ENCODE measurements at regions not wholly inside any gene's neighbourhood (a gene's known extent, or its start where the extent isn't known, plus 50 kb on each side); places are given as distances from the start of the nearest gene placed in this dataset.
"Not testable (repeated sequence)": the region's sequence is repeated elsewhere in the genome, so short reads cannot be mapped to it uniquely, and the experiment has no call there.

DNA sequence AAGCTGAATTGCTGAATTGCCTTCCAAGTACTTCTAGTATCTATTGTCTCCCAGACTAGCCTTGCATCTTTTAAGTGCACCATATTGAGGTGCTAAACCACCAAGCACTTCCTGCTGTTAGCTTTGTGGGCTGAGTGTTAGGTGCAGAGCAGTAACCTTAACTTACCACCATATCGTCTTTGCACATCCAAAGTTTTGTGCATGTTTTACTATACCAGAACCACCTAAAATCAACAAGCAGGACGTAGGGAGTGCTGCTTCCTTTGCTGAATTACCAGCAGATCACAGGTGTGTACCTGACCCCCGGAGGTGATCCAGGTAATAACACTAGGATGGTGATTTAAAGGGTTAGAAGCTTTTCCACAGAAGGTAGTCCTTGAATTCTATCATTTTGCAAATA is 359.9 kb upstream of the HNRNPA3 start:
- no peak for DNase-seq (ENCODE audit: low spot score)

- no peak for DNase-seq (ENCODE audit: low spot score)
Observed at GRCh38 chr2:176854062-176854461, 358.5 kb upstream of the HNRNPA3 start.

DNA sequence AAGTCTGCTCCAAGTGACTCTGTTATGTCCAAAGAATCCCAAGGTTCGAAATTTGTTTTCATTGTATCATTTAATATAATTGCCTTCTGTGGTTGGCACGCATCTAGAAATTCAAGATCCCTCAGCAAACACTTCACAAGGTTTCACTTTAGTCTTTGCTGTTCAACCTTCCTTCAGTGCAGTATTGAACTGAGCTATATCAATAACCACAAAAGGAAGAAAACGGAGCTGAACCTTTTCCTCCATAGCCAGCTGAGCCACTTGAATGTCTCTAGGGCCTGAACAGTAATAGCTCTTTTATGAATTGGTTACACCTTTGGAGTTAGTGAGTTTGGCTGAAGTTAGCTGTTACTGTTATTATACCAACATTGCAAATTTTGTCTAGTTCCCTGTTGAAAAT is 357.7 kb upstream of the HNRNPA3 start:
- DNase-seq (ENCODE audit: low spot score): no peak

GRCh38 chr2:176856683-176857082 is 355.9 kb upstream of the HNRNPA3 start:
- no peak for DNase-seq (ENCODE audit: low spot score)

- no peak for DNase-seq (ENCODE audit: low spot score)
Observed at GRCh38 chr2:176865336-176865735, 347.3 kb upstream of the HNRNPA3 start.

- DNase-seq (ENCODE audit: low spot score): no peak
Observed at GRCh38 chr2:176872406-176872805, 340.2 kb upstream of the HNRNPA3 start.

- DNase-seq (ENCODE audit: low spot score): no peak
Observed at GRCh38 chr2:176873403-176873802, 339.2 kb upstream of the HNRNPA3 start.

DNA sequence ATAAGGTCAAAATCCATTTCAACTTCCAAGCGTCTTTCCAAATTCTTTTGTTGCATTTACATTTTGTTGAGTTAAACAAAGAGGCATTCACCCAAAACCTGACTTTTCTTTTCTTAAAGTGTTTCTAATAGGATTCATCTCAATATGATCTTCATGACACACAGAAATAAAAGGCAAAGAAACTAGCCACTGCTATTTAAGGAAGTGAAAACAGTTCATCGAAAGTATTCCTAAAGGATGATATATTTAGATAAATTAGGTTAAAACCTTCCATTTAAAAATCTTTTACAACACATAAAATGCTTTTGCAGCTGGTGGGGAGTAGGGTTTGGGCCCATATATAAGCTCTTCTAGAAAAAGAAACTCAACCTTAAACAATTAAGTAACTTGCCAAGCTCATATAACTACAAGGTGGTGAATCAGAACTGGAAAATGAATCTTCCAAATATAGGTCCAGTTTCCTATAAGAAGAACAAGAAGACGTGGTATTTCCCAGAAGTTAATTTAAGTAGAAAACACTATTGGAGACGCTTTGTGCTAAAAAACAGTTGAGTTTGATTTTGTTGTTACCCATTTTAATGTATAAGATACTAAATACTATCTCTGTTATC is 336.0 kb upstream of the HNRNPA3 start:
- no peak for DNase-seq (ENCODE audit: low spot score)

GRCh38 chr2:176879426-176879995 is 333.1 kb upstream of the HNRNPA3 start:
- no peak for DNase-seq (ENCODE audit: low spot score)

- DNase-seq (ENCODE audit: low spot score): not testable (repeated sequence)
Observed at GRCh38 chr2:176882045-176882444, 330.5 kb upstream of the HNRNPA3 start.

DNA sequence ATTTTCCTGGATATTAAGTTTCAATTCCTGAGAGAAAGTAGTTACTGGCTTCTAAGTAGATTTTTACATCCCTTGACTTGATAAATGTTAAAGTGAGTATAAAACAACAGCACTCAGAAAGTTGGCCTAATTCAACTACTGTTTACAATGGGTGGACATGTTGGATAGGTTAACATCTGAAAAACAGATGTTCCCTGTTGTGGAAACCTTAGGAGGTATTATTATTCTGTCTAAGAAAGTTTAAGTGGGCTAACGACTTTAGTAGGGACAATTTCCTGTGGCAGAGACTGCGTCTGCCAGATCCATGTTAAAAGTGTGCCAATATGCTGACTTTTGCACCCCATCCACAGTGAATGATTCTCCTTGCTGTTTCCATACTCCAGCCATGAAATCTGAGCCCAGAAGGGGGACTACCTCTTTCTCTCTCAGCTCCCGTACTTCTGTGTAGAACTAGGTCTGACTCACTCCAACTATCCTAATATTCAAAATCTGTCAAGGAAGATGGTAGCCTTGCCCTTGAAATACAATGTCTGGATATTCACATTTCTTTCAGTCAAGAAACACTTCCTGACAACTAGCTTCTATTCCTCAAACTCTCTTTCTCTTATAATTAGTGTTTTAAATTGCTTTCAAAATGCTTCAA is 327.5 kb upstream of the HNRNPA3 start:
- no peak for DNase-seq (ENCODE audit: low spot score)

- DNase-seq (ENCODE audit: low spot score): no peak
Observed at GRCh38 chr2:176885661-176886060, 326.9 kb upstream of the HNRNPA3 start.

DNA sequence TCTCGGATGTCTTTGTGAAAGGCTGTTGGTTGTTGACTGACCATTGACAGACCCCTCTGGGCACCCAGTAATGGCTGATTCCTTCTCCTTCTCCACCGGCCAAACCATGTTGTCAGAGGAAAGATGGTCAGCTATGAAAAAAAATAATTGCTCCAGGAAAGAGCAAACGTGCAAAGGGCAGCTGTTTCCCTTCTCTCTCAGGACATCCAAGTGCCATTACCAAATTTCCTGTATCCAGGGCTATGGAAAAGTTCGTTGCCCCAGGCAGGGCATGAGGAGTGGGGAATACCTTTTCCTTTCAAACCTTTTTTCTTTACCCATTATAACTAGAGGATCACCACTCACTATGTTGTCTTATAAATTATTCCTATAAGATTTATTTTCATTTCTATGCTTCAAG is 321.5 kb upstream of the HNRNPA3 start:
- no peak for DNase-seq (ENCODE audit: low spot score)

- no peak for DNase-seq (ENCODE audit: low spot score)
Observed at GRCh38 chr2:176891857-176892256, 320.7 kb upstream of the HNRNPA3 start.

DNA sequence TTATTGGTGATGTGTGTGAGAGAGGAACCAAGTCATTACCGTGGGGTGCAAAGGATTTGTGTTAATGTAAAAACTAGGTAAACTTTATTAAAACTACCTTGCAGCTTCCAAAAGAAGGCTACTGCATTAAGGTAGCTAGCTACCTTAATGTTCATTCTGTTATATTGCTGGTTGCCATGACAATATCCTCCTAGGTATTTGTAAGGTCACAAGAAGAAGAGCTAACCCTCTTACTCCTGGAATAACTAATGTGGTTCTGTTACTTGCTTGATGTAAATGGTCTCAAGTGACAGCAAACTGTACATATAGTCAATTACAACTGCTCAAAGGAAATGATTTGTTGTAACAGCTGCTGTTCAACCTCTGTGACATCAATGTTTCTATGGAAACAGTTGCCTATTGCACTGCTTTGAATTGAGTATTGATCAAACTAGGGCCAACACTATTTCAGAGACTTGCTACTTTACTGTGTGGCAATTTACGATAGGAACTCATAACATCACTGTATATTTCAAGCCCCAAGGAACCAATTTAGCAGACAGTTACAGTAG is 319.8 kb upstream of the HNRNPA3 start:
- no peak for DNase-seq (ENCODE audit: low spot score)

DNA sequence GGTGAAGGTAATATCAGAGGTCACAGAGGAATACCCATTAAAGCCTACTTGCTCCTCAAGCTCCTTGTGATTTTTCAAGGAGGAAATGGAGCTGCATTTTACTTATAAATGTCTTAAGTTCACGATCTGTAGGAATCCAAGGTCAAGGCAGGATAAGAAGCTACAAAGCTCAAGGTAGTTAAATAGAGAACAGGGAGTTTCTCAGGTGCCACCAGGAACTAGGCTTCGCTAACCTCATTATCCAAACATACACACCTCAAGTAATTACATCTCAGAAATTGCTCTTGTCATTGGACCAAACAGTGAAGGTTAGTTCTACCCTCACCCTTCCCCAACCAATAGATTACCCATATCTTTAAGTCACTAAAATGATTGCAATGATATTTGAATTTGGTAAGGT is 317.4 kb upstream of the HNRNPA3 start:
- DNase-seq (ENCODE audit: low spot score): no peak

- DNase-seq (ENCODE audit: low spot score): no peak
Observed at GRCh38 chr2:176902454-176902853, 310.1 kb upstream of the HNRNPA3 start.

GRCh38 chr2:176904053-176904452 is 308.5 kb upstream of the HNRNPA3 start:
- DNase-seq (ENCODE audit: low spot score): not testable (repeated sequence)

- no peak for DNase-seq (ENCODE audit: low spot score)
Observed at GRCh38 chr2:176907341-176907740, 305.3 kb upstream of the HNRNPA3 start.

- DNase-seq (ENCODE audit: low spot score): no peak
Observed at GRCh38 chr2:176910828-176911227, 301.8 kb upstream of the HNRNPA3 start.

DNA sequence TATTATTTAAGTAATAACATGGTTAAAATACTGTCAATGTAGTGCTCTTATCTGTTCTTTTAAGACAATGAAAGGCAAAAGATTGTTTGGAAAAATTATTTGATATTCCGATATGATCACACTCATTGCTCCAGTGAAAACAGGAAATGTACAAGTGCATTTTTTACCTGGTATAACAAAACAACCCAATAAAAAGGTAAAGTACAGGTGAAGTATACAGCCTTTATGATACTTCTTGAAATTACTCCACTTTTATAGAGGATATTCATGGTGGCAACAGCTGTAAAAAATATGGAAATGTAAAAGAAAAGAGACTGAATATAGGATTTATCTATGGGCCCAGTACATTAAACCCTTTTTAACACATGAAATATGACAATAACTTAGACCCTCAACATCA is 298.6 kb upstream of the HNRNPA3 start:
- DNase-seq (ENCODE audit: low spot score): no peak

DNA sequence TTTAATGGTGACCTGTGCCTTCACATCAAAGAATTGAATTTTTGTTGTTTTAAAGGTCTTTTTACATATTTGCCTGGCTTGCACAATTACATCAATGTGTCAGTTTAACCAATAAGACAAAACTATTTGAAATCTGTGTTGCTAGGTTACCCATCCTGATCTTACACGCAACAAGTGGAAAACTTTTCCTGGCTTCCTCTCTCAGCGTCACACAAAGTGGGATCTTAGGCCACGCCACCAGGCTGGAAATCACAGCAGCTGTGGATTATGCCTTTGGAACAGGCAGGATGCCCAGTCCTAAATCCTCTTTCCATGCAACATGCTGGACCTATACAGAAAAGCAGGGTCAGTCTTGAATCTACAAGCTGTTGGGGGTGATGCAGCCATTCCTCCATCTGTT is 298.2 kb upstream of the HNRNPA3 start:
- no peak for DNase-seq (ENCODE audit: low spot score)

- DNase-seq (ENCODE audit: low spot score): not testable (repeated sequence)
Observed at GRCh38 chr2:176922545-176922944, 290.0 kb upstream of the HNRNPA3 start.

- no peak for DNase-seq (ENCODE audit: low spot score)
Observed at GRCh38 chr2:176923205-176923604, 289.4 kb upstream of the HNRNPA3 start.
